ENCODE measurements at regions not wholly inside any gene's neighbourhood (a gene's known extent, or its start where the extent isn't known, plus 50 kb on each side); places are given as distances from the start of the nearest gene placed in this dataset.

GRCh38 chr3:70543493-70543892, 231.1 kb upstream of the MDFIC2 start:
- Histone ChIP-seq H3K4me2 (ENCODE audit: control insufficient read depth, extremely low read depth, insufficient read depth, low read depth, low read length) (no peak overlapping the region), H3K27me3 (ENCODE audit: control insufficient read depth, extremely low read depth, insufficient read depth, low read length) (no peaks in the 10 kb centered on the region), H3K79me2 (ENCODE audit: control insufficient read depth, insufficient read depth, low read length) (no peaks in the 10 kb centered on the region), H3K36me3 (ENCODE audit: control insufficient read depth in 2 of 2, extremely low read depth in 1 of 2, insufficient read depth in 2 of 2, low read length in 2 of 2) (no peaks in the 10 kb centered on the region), H2AFZ (ENCODE audit: control insufficient read depth, low read length) (no peak overlapping the region), H3K9me1 (ENCODE audit: control insufficient read depth, extremely low read depth, insufficient read depth, low read length) (no peaks in the 10 kb centered on the region), H3K9ac (ENCODE audit: control insufficient read depth, extremely low read depth, insufficient read depth, low read length) (no peak overlapping the region), H3K9me3 (ENCODE audit: control insufficient read depth, low read depth, low read length) (no peaks in the 10 kb centered on the region), H4K20me1 (ENCODE audit: control insufficient read depth, extremely low read depth, insufficient read depth, low read length) (no peaks in the 10 kb centered on the region), H3K4me1 (ENCODE audit: control insufficient read depth, extremely low read depth, insufficient read depth, low read length) (no peaks in the 10 kb centered on the region), H3K4me3 (ENCODE audit: control insufficient read depth in 2 of 3, extremely low read depth in 1 of 3, insufficient read depth in 2 of 3, low read depth in 1 of 3, low read length in 3 of 3) (no peak overlapping the region), H3K27ac (ENCODE audit: control insufficient read depth, insufficient read depth, low read length) (no peak overlapping the region)
- TF ChIP-seq EZH2 (IDR thresholded peaks at IDR 0.05; ENCODE audit: low read length) = no peak
- no peak for TF ChIP-seq CTCF (optimal IDR thresholded peaks at IDR 0.05 in 1 of 3, IDR thresholded peaks at IDR 0.05 in 1 of 3, conservative IDR thresholded peaks at IDR 0.05 in 1 of 3; ENCODE audit: extremely low read depth in 1 of 3, insufficient read depth in 2 of 3, low read length in 3 of 3)
- FAIRE-seq (no peak), DNase-seq (ENCODE audit: low read depth, low spot score) (no peak)
- dilution Hi-C loops (cut with MboI; ENCODE audit: extremely low pct_ligation_motif_present, low sequenced_read_pairs) = no loop called here

GRCh38 chr3:70539908-70540307, 227.5 kb upstream of the MDFIC2 start:
- Histone ChIP-seq H3K36me3 (ENCODE audit: control insufficient read depth in 2 of 2, extremely low read depth in 1 of 2, insufficient read depth in 2 of 2, low read length in 2 of 2) (no peaks in the 10 kb centered on the region), H4K20me1 (ENCODE audit: control insufficient read depth, extremely low read depth, insufficient read depth, low read length) (no peaks in the 10 kb centered on the region), H3K9ac (ENCODE audit: control insufficient read depth, extremely low read depth, insufficient read depth, low read length) (no peak overlapping the region), H3K79me2 (ENCODE audit: control insufficient read depth, insufficient read depth, low read length) (no peaks in the 10 kb centered on the region), H3K4me3 (ENCODE audit: control insufficient read depth in 2 of 3, extremely low read depth in 1 of 3, insufficient read depth in 2 of 3, low read depth in 1 of 3, low read length in 3 of 3) (no peak overlapping the region), H3K27me3 (ENCODE audit: control insufficient read depth, extremely low read depth, insufficient read depth, low read length) (no peaks in the 10 kb centered on the region), H3K4me2 (ENCODE audit: control insufficient read depth, extremely low read depth, insufficient read depth, low read depth, low read length) (no peak overlapping the region), H3K9me1 (ENCODE audit: control insufficient read depth, extremely low read depth, insufficient read depth, low read length) (no peaks in the 10 kb centered on the region), H3K27ac (ENCODE audit: control insufficient read depth, insufficient read depth, low read length) (no peak overlapping the region), H2AFZ (ENCODE audit: control insufficient read depth, low read length) (no peak overlapping the region), H3K4me1 (ENCODE audit: control insufficient read depth, extremely low read depth, insufficient read depth, low read length) (no peaks in the 10 kb centered on the region), H3K9me3 (ENCODE audit: control insufficient read depth, low read depth, low read length) (no peaks in the 10 kb centered on the region)
- no peak for DNase-seq (ENCODE audit: low read depth, low spot score)
- TF ChIP-seq CTCF (optimal IDR thresholded peaks at IDR 0.05 in 1 of 3, IDR thresholded peaks at IDR 0.05 in 1 of 3, conservative IDR thresholded peaks at IDR 0.05 in 1 of 3; ENCODE audit: extremely low read depth in 1 of 3, insufficient read depth in 2 of 3, low read length in 3 of 3) (no peak), EZH2 (IDR thresholded peaks at IDR 0.05; ENCODE audit: low read length) (no peak)
- dilution Hi-C loops (cut with MboI; ENCODE audit: extremely low pct_ligation_motif_present, low sequenced_read_pairs) = no loop called here
- FAIRE-seq = no peak
